IMR-90 (cell line): ENCODE measurements at regions not wholly inside any gene's neighbourhood (a gene's known extent, or its start where the extent isn't known, plus 50 kb on each side); places are given as distances from the start of the nearest gene placed in this dataset.
A peak's percentile ranks its signal among the peaks of the same experiment; 100 is the strongest.

ENCODE experiments used
- ATAC-seq: fragments of 200-7000 bp; cut with Tn5 transposase; 2 replicates; pipeline ENCODE4 v1.9.1; 2020; ENCODE audit warnings: low read depth, mild to moderate bottlenecking, moderate library complexity
- BruUV-seq: library from RNA; stranded (reverse); fragments of 400-500 nt; replicated peaks from 2 replicates; lab custom pipeline; 2021; lab: Mats Ljungman, UMichigan
- CTCF ChIA-PET: fragments of 300-600 bp; formaldehyde crosslinking; extraction: SDS; loops from one replicate; lab custom pipeline; 2021; ENCODE audit warnings: antibody characterized with exemption; lab: Yijun Ruan, JAX
- POLR2A ChIA-PET: fragments of 300-600 bp; sonication (Branson Sonifier 250); formaldehyde crosslinking; loops from one replicate; lab custom pipeline; 2022; ENCODE audit warnings: antibody characterized with exemption; ENCODE audit not compliant: unreplicated experiment; lab: Charles Lee
- DNase-seq: peaks from one replicate; pipeline ENCODE4 v3.0.0; 2013
- H2AFZ ChIP-seq: replicated peaks from 2 replicates; pipeline ENCODE3; 2013; ENCODE audit warnings: low read length, mild to moderate bottlenecking; ENCODE audit not compliant: poor library complexity
- H2AK5ac ChIP-seq: 2 replicates; pipeline ENCODE4 v1.6.1; 2013; ENCODE audit warnings: low read depth, low read length, inconsistent platforms
- H2AK9ac ChIP-seq: replicated peaks from 2 replicates; pipeline ENCODE3; 2013; ENCODE audit warnings: mild to moderate bottlenecking, low read depth, low read length, moderate library complexity; ENCODE audit not compliant: poor library complexity
- H2BK120ac ChIP-seq: 2 replicates; pipeline ENCODE4 v1.6.1; 2013; ENCODE audit warnings: low read depth, low read length, inconsistent platforms
- H2BK15ac ChIP-seq: 3 replicates; pipeline ENCODE4 v1.6.1; 2013; ENCODE audit warnings: low read depth, low read length, inconsistent platforms
- H2BK20ac ChIP-seq: 2 replicates; pipeline ENCODE4 v1.6.1; 2013; ENCODE audit warnings: low read depth, mild to moderate bottlenecking, inconsistent platforms, low read length, moderate library complexity
- H2BK5ac ChIP-seq: 2 replicates; pipeline ENCODE4 v1.6.1; 2013; ENCODE audit warnings: mild to moderate bottlenecking, low read depth, low read length, inconsistent platforms; ENCODE audit not compliant: poor library complexity, severe bottlenecking
- H3K14ac ChIP-seq: replicated peaks from 2 replicates; pipeline ENCODE4 v1.6.1; 2013; ENCODE audit warnings: low read depth, low read length, inconsistent platforms
- H3K18ac ChIP-seq: 2 replicates; pipeline ENCODE4 v1.6.1; 2013; ENCODE audit warnings: low read depth, low read length, control low read depth
- H3K23ac ChIP-seq: 2 replicates; pipeline ENCODE4 v1.6.1; 2013; ENCODE audit warnings: low read depth, low read length, inconsistent platforms
- H3K27ac ChIP-seq: 2 replicates; pipeline ENCODE4 v1.5.1; 2013; ENCODE audit warnings: mild to moderate bottlenecking, control low read depth, low read length; ENCODE audit not compliant: insufficient read depth
- H3K27me3 ChIP-seq: 2 replicates; pipeline ENCODE4 v1.6.1; 2013; ENCODE audit warnings: low read length; ENCODE audit not compliant: control insufficient read depth, insufficient read depth
- H3K36me3 ChIP-seq: 2 replicates; pipeline ENCODE4 v1.6.1; 2013; ENCODE audit warnings: low read length, mixed read lengths; ENCODE audit not compliant: control insufficient read depth, insufficient read depth
- H3K4ac ChIP-seq: 2 replicates; pipeline ENCODE4 v1.6.1; 2013; ENCODE audit warnings: low read depth, low read length, inconsistent platforms
- H3K4me1 ChIP-seq: 2 replicates; pipeline ENCODE4 v1.6.1; 2013; ENCODE audit warnings: low read length, mixed read lengths; ENCODE audit not compliant: control insufficient read depth, insufficient read depth
- H3K4me2 ChIP-seq: 2 replicates; pipeline ENCODE4 v1.6.1; 2013; ENCODE audit warnings: low read depth, mild to moderate bottlenecking, control low read depth, low read length, moderate library complexity
- H3K4me3 ChIP-seq: 2 replicates; pipeline ENCODE4 v1.5.1; 2013; ENCODE audit warnings: low read depth, mild to moderate bottlenecking, control low read depth, low read length, moderate library complexity; ENCODE audit not compliant: insufficient read depth
- H3K56ac ChIP-seq: 2 replicates; pipeline ENCODE4 v1.6.1; 2013; ENCODE audit warnings: low read length, inconsistent platforms; ENCODE audit not compliant: insufficient read depth; ENCODE audit errors: extremely low read depth
- H3K79me1 ChIP-seq, 2 experiments: 2 replicates each; pipeline ENCODE4 v1.6.1; 2013; ENCODE audit warnings: low read length in 2 of 2, inconsistent platforms in 1 of 2, low read depth in 1 of 2
- H3K9ac ChIP-seq: 2 replicates; pipeline ENCODE4 v1.6.1; 2013; ENCODE audit warnings: low read depth, low read length, control low read depth
- H3K9me1 ChIP-seq: 2 replicates; pipeline ENCODE4 v1.6.1; 2013; ENCODE audit warnings: low read length, inconsistent platforms; ENCODE audit not compliant: insufficient read depth
- H3K9me3 ChIP-seq: 2 replicates; pipeline ENCODE4 v1.6.1; 2013; ENCODE audit warnings: low read length; ENCODE audit not compliant: control insufficient read depth, insufficient read depth
- H4K20me1 ChIP-seq: 2 replicates; pipeline ENCODE4 v1.6.1; 2013; ENCODE audit warnings: low read length, inconsistent platforms; ENCODE audit not compliant: insufficient read depth
- H4K5ac ChIP-seq: 2 replicates; pipeline ENCODE4 v1.6.1; 2013; ENCODE audit warnings: mild to moderate bottlenecking, low read depth, low read length, control low read depth
- H4K8ac ChIP-seq, 2 experiments: 2 replicates each; pipeline ENCODE4 v1.6.1; 2013; ENCODE audit warnings: low read depth in 2 of 2, low read length in 2 of 2, control low read depth in 1 of 2, inconsistent platforms in 1 of 2
- H4K91ac ChIP-seq: 2 replicates; pipeline ENCODE4 v1.6.1; 2013; ENCODE audit warnings: low read depth, low read length, inconsistent platforms; ENCODE audit not compliant: insufficient read depth
- CEBPB ChIP-seq: IDR thresholded peaks from 2 replicates; pipeline ENCODE4 v1.6.1; 2012; ENCODE audit warnings: low read depth, low read length, improper control_type of control experiment
- MXI1 ChIP-seq: IDR thresholded peaks from 2 replicates; pipeline ENCODE4 v1.6.1; 2012; ENCODE audit warnings: low read depth, mild to moderate bottlenecking, low read length, moderate library complexity, borderline replicate concordance
- dilution Hi-C: fragments of 300-500 bp; cut with HindIII; formaldehyde crosslinking; loops from one replicate; pipeline ENCODE4 v1.14.3; 2018; ENCODE audit warnings: low sequenced_read_pairs; ENCODE audit not compliant: unreplicated experiment
- in situ Hi-C: fragments of 300-500 bp; cut with MboI; formaldehyde crosslinking; loops from 3 replicates; pipeline ENCODE4 v1.14.3; 2019; ENCODE audit warnings: low sequenced_read_pairs, inconsistent platforms, mixed read lengths
- intact Hi-C: fragments of 100-400 bp; cut with micrococcal nuclease; formaldehyde crosslinking; loops from 2 replicates; pipeline ENCODE4 v1.10.0; 2022

DNA sequence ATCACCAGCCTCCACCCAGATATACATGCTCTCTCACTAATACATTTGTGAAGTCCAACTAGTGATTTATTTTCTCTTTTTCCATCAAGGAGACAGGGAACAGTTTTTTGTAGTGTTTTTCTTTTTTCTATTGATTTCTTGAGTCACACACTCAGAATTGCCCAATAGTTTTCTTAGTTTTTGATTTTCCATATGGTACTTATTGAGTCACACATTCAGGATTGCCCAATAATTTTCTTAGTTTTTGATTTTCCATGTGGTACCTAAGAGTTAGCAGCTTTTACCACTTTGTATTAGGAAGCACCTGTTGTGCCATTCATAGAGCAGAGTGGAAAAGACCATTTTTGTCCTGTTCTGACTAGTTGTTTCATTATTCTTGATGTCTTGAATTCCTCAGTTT lies 1268.8 kb downstream of the EPHA7 start:
- no peak overlapping the region for H3K9ac ChIP-seq
- H2BK120ac ChIP-seq = no peak overlapping the region
- no peaks in the 10 kb centered on the region for H4K20me1 ChIP-seq
- H2AK9ac ChIP-seq = no peak overlapping the region
- H3K4me1 ChIP-seq = no peaks in the 10 kb centered on the region
- H3K4me2 ChIP-seq = no peak overlapping the region
- no peak overlapping the region for H3K14ac ChIP-seq
- no peaks in the 10 kb centered on the region for H3K27me3 ChIP-seq
- H2AK5ac ChIP-seq = no peak overlapping the region
- H2AFZ ChIP-seq = no peak overlapping the region
- no peak overlapping the region for H4K91ac ChIP-seq
- no peaks in the 10 kb centered on the region for H3K36me3 ChIP-seq
- no peak overlapping the region for H2BK5ac ChIP-seq
- H3K9me1 ChIP-seq = no peaks in the 10 kb centered on the region
- H3K79me1 ChIP-seq = no peaks in the 10 kb centered on the region
- H3K4me3 ChIP-seq = no peak overlapping the region
- no peak overlapping the region for H3K18ac ChIP-seq
- DNase-seq (no peak), ATAC-seq (no peak)
- H3K4ac ChIP-seq = no peak overlapping the region
- H4K8ac ChIP-seq = no peak overlapping the region
- H3K23ac ChIP-seq = no peak overlapping the region
- intact Hi-C loops (no loop called here), dilution Hi-C loops (no loop called here), in situ Hi-C loops (no loop called here)
- ChIA-PET POLR2A (no interaction called here), CTCF (no interaction called here)
- TF ChIP-seq MXI1 (no peak), CEBPB (peak; percentile 26; the same call in 1 of the 2 replicates)
- H2BK15ac ChIP-seq = no peak overlapping the region
- no peaks in the 10 kb centered on the region for H3K9me3 ChIP-seq
- H4K5ac ChIP-seq = no peak overlapping the region
- no peak overlapping the region for H3K27ac ChIP-seq
- no peak overlapping the region for H3K56ac ChIP-seq
- no TSS peak for BruUV-seq
- no peak overlapping the region for H2BK20ac ChIP-seq
